ENCODE measurements at regions not wholly inside any gene's neighbourhood (a gene's known extent, or its start where the extent isn't known, plus 50 kb on each side); places are given as distances from the start of the nearest gene placed in this dataset.

DNA sequence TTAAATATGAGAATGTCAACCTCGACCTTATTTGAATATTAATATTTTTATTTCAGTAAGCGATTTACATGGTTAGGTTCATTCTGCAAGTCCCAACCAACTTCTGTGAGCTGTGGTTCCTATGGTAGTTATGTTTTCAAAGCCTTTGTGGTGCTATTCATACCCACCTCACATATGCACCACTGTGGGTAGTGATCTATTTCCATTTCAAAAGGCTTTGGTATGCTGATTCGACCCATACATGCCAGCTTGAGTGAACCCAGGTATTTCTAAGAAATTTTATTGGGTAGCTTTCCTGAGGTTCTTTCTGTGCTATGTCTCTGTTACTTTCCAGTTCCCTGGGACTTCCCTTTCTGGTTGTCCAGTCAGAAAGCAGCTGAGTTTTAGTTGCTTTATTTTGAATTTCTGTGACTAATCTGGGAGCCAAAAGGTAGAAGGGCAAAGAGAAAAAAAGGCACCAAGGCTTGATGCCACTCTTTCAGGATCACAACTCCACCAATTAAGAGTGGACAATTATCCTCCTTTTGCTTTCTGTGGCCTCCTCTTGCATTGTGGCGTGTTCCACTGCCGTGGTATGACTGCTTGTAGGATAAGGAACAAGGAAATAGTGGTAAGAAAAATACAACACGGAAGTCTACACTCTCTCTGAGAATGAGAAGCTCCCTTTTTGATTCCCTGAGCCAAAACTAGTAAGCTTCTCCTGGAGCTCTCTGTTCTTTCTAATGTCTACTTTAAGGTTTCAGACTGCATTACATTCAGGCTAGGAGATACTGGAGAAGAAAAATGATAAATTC is 729.1 kb downstream of the NOVA1 start:
- TF ChIP-seq ARNTL (CRISPR knock-in tag; IDR thresholded peaks at IDR 0.05; ENCODE audit: borderline replicate concordance, low read depth) = no peak
- no peak for TF ChIP-seq PPARA (CRISPR knock-in tag; IDR thresholded peaks at IDR 0.05; ENCODE audit: borderline replicate concordance)
- TF ChIP-seq OSR1 (CRISPR knock-in tag; IDR thresholded peaks at IDR 0.05) = no peak
- no peak for TF ChIP-seq ZFP3 (CRISPR knock-in tag; IDR thresholded peaks at IDR 0.05)
- no peak for TF ChIP-seq ZNF565 (CRISPR knock-in tag; conservative IDR thresholded peaks at IDR 0.05; ENCODE audit: low read depth)
- TF ChIP-seq ZFP30 (CRISPR knock-in tag; IDR thresholded peaks at IDR 0.05) = no peak
- TF ChIP-seq, protein P1, sequence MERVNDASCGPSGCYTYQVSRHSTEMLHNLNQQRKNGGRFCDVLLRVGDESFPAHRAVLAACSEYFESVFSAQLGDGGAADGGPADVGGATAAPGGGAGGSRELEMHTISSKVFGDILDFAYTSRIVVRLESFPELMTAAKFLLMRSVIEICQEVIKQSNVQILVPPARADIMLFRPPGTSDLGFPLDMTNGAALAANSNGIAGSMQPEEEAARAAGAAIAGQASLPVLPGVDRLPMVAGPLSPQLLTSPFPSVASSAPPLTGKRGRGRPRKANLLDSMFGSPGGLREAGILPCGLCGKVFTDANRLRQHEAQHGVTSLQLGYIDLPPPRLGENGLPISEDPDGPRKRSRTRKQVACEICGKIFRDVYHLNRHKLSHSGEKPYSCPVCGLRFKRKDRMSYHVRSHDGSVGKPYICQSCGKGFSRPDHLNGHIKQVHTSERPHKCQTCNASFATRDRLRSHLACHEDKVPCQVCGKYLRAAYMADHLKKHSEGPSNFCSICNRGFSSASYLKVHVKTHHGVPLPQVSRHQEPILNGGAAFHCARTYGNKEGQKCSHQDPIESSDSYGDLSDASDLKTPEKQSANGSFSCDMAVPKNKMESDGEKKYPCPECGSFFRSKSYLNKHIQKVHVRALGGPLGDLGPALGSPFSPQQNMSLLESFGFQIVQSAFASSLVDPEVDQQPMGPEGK (CRISPR knock-in tag; IDR thresholded peaks at IDR 0.05; ENCODE audit: borderline replicate concordance) = no peak
